GM23248 (cell line): ENCODE measurements at regions not wholly inside any gene's neighbourhood (a gene's known extent, or its start where the extent isn't known, plus 50 kb on each side); places are given as distances from the start of the nearest gene placed in this dataset.

ENCODE experiments used
- DNase-seq: peaks from one replicate; pipeline ENCODE4 v3.0.0-alpha.2; 2015
- H2AFZ ChIP-seq: fragments of 200-600 bp; sonication (generic); 2 replicates; pipeline ENCODE4 v1.6.1; 2016; ENCODE audit warnings: antibody characterized with exemption
- H3F3A ChIP-seq: fragments of 200-600 bp; sonication (generic); 2 replicates; pipeline ENCODE4 v1.6.1; 2016; ENCODE audit warnings: mild to moderate bottlenecking, antibody characterized with exemption, mixed run types; ENCODE audit not compliant: insufficient read depth
- H3K27ac ChIP-seq: fragments of 200-600 bp; sonication (generic); 2 replicates; pipeline ENCODE4 v1.5.1; 2016; ENCODE audit warnings: mild to moderate bottlenecking
- H3K27me3 ChIP-seq: fragments of 200-600 bp; sonication (generic); replicated peaks from 2 replicates; pipeline ENCODE4 v1.6.1; 2016; ENCODE audit warnings: mild to moderate bottlenecking; ENCODE audit not compliant: insufficient read depth
- H3K36me3 ChIP-seq: fragments of 200-600 bp; sonication (generic); 2 replicates; pipeline ENCODE4 v1.6.1; 2016; ENCODE audit warnings: low read depth, mild to moderate bottlenecking
- H3K4me1 ChIP-seq: fragments of 200-600 bp; sonication (generic); 2 replicates; pipeline ENCODE4 v1.6.1; 2016; ENCODE audit warnings: mild to moderate bottlenecking; ENCODE audit not compliant: insufficient read depth
- H3K4me2 ChIP-seq: fragments of 200-600 bp; sonication (generic); one replicate; pipeline ENCODE4 v1.6.1; 2016; ENCODE audit warnings: mild to moderate bottlenecking; ENCODE audit not compliant: unreplicated experiment
- H3K4me3 ChIP-seq: fragments of 200-600 bp; sonication (generic); 2 replicates; pipeline ENCODE4 v1.5.1; 2016; ENCODE audit warnings: mild to moderate bottlenecking
- H3K79me2 ChIP-seq: fragments of 200-600 bp; sonication (generic); 2 replicates; pipeline ENCODE4 v1.6.1; 2016; ENCODE audit warnings: mild to moderate bottlenecking; ENCODE audit not compliant: insufficient read depth
- H3K9ac ChIP-seq: fragments of 200-600 bp; sonication (generic); 2 replicates; pipeline ENCODE4 v1.6.1; 2016; ENCODE audit warnings: mild to moderate bottlenecking
- H3K9me2 ChIP-seq: fragments of 200-600 bp; sonication (generic); 2 replicates; pipeline ENCODE4 v1.6.1; 2016; ENCODE audit warnings: mixed run types, mild to moderate bottlenecking, moderate library complexity; ENCODE audit not compliant: insufficient read depth
- H3K9me3 ChIP-seq: fragments of 200-600 bp; sonication (generic); one replicate; pipeline ENCODE4 v1.6.1; 2017; ENCODE audit warnings: low read depth
- H4K20me1 ChIP-seq: fragments of 200-600 bp; sonication (generic); 2 replicates; pipeline ENCODE4 v1.6.0; 2016; ENCODE audit not compliant: insufficient read depth
- EZH2 ChIP-seq: fragments of 200-600 bp; sonication (generic); IDR thresholded peaks from 2 replicates; pipeline ENCODE4 v1.6.1; 2018; ENCODE audit warnings: antibody characterized with exemption, mild to moderate bottlenecking; ENCODE audit not compliant: insufficient read depth, poor library complexity, severe bottlenecking
- EZH2phosphoT487 ChIP-seq: fragments of 200-600 bp; sonication (generic); IDR thresholded peaks from 2 replicates; pipeline ENCODE4 v1.6.1; 2018; ENCODE audit warnings: antibody characterized with exemption, moderate library complexity, mild to moderate bottlenecking, low read depth; ENCODE audit not compliant: insufficient read depth
- WGBS, 2 experiments: methylation state at CpG; one replicate each; pipeline ENCODE4 v1.1.6; 2015 to 2017; ENCODE audit warnings: low lambda C conversion rate in 2 of 2, low coverage in 1 of 2; ENCODE audit errors: missing lambda C conversion rate in 2 of 2; 5-methylcytosine and 5-hydroxymethylcytosine counted together
- in situ Hi-C: fragments of 300-500 bp; cut with MboI; formaldehyde crosslinking; loops from 2 replicates; pipeline ENCODE4 v1.15.0; 2020

- WGBS, 2 experiments: 47 to 55% methylated on average over 2 of the region's 2 CpGs
- in situ Hi-C loops: no loop called here
- Histone ChIP-seq H3K9me2 (no peaks in the 10 kb centered on the region), H3K4me3 (no peak overlapping the region), H3K27me3 (no peaks in the 10 kb centered on the region), H3K27ac (no peak overlapping the region), H3K36me3 (no peaks in the 10 kb centered on the region), H3K9me3 (no peaks in the 10 kb centered on the region), H4K20me1 (no peaks in the 10 kb centered on the region), H2AFZ (no peak overlapping the region), H3K9ac (no peak overlapping the region), H3F3A (no peaks in the 10 kb centered on the region), H3K79me2 (no peaks in the 10 kb centered on the region), H3K4me1 (no peaks in the 10 kb centered on the region), H3K4me2 (no peak overlapping the region)
- TF ChIP-seq EZH2phosphoT487 (no peak), EZH2 (no peak)
- no peak for DNase-seq
Measured at GRCh38 chr7:85764034-85764433, 577.2 kb upstream of the SEMA3D start.

- TF ChIP-seq EZH2 (no peak), EZH2phosphoT487 (no peak)
- Histone ChIP-seq H3K4me2 (no peak overlapping the region), H3F3A (no peaks in the 10 kb centered on the region), H3K9ac (no peak overlapping the region), H3K4me1 (no peaks in the 10 kb centered on the region), H4K20me1 (no peaks in the 10 kb centered on the region), H3K27ac (no peak overlapping the region), H3K36me3 (no peaks in the 10 kb centered on the region), H3K79me2 (no peaks in the 10 kb centered on the region), H3K9me3 (peaks cover 7% of the 10 kb centered on the region), H2AFZ (no peak overlapping the region), H3K27me3 (no peaks in the 10 kb centered on the region), H3K4me3 (no peak overlapping the region), H3K9me2 (no peaks in the 10 kb centered on the region)
- DNase-seq: no peak
- 96 to 100% methylated on average over 1 of the region's 1 CpG for WGBS, 2 experiments
- in situ Hi-C loops: no loop called here
Measured at GRCh38 chr7:85757348-85757747, 570.5 kb upstream of the SEMA3D start.

GRCh38 chr7:85750454-85750949, 563.6 kb upstream of the SEMA3D start:
- Histone ChIP-seq H3K9me3 (no peaks in the 10 kb centered on the region), H2AFZ (no peak overlapping the region), H3K9ac (no peak overlapping the region), H3K4me3 (no peak overlapping the region), H3K4me1 (peaks cover 7% of the 10 kb centered on the region; the same call in 1 of the 2 replicates), H4K20me1 (no peaks in the 10 kb centered on the region), H3K79me2 (no peaks in the 10 kb centered on the region), H3K4me2 (no peak overlapping the region), H3K27me3 (no peaks in the 10 kb centered on the region), H3K9me2 (no peaks in the 10 kb centered on the region), H3K36me3 (no peaks in the 10 kb centered on the region), H3F3A (no peaks in the 10 kb centered on the region; the same call in 1 of the 2 replicates), H3K27ac (no peak overlapping the region)
- WGBS, 2 experiments: 51 to 56% methylated on average over 14 of the region's 14 CpGs
- no peak for TF ChIP-seq EZH2phosphoT487
- TF ChIP-seq EZH2: no peak
- in situ Hi-C loops: no loop called here
- peak; percentile 56 for DNase-seq

GRCh38 chr7:85749696-85750453, 563.0 kb upstream of the SEMA3D start:
- H3K79me2 ChIP-seq: no peaks in the 10 kb centered on the region
- H4K20me1 ChIP-seq: no peaks in the 10 kb centered on the region
- no peak overlapping the region for H3K27ac ChIP-seq
- WGBS, 2 experiments: 75% methylated on average over 13 of the region's 13 CpGs
- H3K4me3 ChIP-seq: no peak overlapping the region
- H3F3A ChIP-seq: no peaks in the 10 kb centered on the region; the same call in 1 of the 2 replicates
- no peak overlapping the region for H3K9ac ChIP-seq
- no peaks in the 10 kb centered on the region for H3K36me3 ChIP-seq
- no peak for DNase-seq
- H3K9me3 ChIP-seq: no peaks in the 10 kb centered on the region
- no peaks in the 10 kb centered on the region for H3K27me3 ChIP-seq
- no peak overlapping the region for H2AFZ ChIP-seq
- no peaks in the 10 kb centered on the region for H3K9me2 ChIP-seq
- in situ Hi-C loops: loop anchor here (25.0 kb wide), 1 partner anchor 713 kb away; no protein-coding TSS in a partner anchor
- no peak overlapping the region for H3K4me2 ChIP-seq
- TF ChIP-seq EZH2: no peak
- no peak for TF ChIP-seq EZH2phosphoT487
- peaks cover 7% of the 10 kb centered on the region; the same call in 1 of the 2 replicates for H3K4me1 ChIP-seq
